ENCODE measurements at regions not wholly inside any gene's neighbourhood (a gene's known extent, or its start where the extent isn't known, plus 50 kb on each side); places are given as distances from the start of the nearest gene placed in this dataset.

DNA sequence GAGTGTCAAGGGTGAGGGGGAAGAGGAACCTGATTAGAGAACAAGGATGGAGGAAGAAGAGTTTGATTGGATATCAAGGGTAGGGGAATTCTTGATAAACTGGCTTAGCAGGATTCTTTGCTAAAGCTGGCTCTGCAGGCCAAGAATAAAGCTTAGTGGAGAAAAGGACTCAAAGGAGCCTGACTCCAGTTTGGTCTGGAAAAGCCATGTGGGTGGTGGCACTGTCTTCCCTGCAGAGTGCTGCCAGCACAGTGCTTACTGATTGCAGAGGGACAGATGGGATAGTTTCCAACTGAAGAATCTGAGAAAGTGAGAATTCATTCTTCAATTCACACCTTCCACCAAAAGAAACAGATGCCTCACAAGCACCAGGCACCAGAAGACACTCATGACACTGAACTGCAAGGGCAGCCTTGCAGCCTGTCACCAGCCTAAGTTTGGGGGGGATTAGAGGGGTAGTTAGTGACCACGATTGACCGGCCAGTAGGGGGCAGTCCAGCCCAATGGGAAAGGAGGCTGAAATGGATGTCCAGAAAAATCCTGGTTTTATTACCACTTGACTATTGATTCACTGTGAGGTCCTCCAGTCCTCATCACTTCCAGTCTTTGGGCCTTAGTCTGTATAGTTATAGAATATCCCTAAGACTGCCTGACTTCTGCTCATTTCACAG is 334.5 kb downstream of the SMAD2 start:
- DNase-seq (ENCODE audit: low spot score): no peak

DNA sequence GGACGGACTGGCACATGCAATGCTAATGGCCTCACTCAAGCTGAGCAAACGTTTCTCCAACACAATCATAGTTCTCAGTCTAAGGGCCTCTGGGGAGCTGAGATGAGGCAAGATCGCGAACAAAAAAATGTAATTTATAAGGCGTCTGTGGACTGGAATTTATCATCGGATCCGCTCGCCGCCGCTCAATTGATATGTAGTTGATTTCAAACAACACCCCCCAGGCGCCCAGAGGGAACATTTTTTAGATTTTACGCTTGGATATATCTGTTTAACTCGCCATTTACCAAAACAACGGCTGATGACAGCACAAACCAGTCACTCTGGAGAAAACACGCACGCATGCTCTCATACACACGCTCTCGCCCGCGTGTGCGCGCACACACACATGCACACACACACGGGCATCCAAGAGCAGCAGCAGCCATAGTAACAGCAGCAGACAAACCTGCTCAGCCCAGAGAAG is 335.8 kb downstream of the SMAD2 start:
- no peak for DNase-seq (ENCODE audit: low spot score)

DNA sequence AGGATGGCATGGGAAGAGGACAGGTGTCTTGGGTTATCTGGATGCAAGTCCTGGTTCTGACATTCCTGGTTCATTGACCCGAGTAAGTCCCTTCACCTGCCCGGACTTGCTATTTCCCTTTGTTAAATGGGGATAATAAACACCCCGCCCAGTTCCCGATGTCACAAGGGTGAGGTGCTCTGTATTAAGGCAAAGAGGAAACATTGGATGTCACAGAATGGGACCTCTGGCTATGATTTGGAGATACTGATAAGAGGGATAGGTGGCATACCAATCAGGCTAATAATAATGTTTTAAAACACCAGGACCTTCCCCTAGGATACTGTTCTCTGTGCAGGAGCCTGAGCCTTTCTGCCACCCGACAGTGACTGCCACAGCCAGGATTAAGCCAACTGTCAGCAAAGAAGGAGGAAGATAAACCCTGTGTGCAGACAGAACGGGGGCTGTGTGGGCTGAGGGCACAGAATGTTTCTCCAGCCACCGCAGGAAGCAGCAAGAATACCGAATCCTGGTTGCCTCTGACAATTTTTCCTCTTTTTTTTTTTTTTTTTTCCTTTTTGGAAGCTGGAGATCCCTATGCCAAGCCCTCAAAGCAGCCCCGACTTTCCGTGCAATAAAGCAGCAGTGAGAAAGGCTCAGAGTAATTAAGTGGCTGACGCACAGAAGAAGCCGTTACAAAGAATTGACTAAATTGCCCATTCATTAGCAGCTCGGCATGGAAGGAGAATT is 336.6 kb downstream of the SMAD2 start:
- DNase-seq (ENCODE audit: low spot score): no peak

DNA sequence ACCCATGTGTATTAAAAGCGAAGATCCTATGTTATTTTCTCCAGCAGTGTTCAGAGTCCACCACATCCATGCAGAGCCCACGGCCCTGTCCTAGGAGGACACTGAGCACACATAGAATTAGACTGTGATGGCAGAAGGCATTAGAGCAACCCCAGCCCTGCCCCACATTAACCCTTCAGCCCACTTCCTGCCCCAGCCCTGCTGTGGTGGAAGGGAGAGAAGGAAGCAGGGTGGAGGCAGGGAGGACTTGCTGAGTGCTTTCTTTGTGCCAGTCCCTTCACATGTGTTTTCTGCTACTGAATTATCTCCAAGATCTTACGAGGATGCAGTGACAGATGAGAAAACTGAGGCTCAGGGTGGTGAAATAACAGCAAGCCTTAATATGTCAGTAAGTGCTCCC is 339.0 kb downstream of the SMAD2 start:
- DNase-seq (ENCODE audit: low spot score): no peak

DNA sequence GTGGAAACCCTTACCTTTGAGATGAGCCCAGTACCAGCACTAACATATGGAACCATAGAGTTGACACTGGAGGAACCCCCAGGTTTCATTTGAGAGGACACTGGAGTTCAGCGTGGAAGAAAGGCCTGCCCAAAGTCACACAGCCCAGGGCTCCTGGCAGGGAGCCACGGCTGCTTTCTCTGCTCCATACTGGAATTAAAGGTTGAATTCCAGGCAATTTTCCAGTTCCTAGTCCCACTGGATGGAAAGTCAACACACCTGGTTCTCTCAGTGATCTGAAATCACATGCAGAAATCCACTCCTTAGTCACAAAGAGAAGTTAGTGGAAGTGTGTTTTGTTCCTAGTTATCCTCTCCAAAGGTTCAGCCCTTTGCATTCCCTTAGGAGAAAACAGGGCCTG is 336.1 kb upstream of the SKOR2 start:
- no peak for DNase-seq (ENCODE audit: low spot score)

DNA sequence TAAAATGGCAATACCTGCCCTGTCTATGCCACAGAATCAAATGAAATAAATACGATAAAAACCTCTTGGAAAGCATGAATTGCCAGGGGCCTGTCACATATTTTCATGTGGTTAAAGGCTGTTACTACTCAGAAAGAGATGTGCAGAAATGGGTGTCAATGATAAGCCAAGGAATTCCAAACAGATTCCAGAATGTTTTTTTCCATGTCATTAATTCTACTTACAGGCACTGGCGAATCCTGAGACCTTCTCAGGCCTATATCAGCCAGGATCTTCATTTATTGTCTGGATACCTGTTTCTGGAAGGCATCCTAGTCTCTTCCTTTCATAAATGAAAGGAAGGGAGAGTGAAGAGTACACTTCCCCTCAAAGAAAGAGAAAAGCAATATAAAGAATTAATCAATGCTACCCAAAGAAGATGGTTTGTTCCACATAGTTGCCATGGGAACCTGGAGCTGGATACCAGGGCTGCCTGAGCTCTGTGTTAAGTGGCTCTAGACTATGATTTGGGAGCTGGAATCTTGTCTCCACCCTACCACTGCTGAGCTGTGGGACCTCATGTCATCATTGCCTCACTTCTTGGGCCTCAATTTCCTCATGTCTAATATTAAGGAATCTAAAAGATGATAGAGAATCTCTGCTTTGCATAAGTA is 335.1 kb upstream of the SKOR2 start:
- no peak for DNase-seq (ENCODE audit: low spot score)

DNA sequence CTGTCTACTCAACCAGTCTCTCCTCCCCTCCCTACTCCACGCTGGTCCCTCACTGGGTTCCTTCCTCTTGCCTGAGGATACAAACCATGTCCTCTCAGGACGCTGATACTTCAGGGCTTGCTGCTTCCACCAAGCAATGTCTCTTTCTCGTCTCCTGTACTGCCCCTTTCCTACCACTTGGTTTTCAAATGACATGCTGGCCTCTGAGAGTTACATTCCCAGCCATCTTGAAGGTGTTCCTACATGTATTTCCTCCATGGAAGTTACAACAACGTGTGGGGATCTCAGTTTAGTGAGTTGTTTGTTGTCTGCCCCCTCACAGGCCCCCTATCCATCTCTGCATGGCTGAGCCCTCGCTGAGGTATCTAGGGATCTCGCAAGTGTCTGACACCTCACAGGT is 334.5 kb upstream of the SKOR2 start:
- DNase-seq (ENCODE audit: low spot score): no peak

DNA sequence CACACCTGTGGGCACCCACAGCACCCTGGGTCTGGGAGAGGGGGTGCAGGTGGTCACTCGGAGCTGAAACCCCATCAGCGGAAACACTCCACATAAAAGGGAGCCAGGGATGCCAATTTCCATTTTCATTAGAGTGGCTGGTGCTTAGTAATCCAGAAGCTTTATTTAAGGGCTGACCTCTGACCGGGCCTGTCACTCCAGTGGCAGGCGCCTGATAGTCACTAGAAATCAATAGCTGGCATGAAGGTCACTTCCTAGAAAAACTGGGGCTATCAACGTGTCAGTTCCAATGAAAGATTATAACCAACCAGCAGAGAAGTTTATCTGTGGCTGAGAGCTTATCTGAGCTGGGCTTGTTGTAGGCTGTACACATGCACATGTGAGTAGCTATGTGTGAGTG is 333.7 kb upstream of the SKOR2 start:
- no peak for DNase-seq (ENCODE audit: low spot score)

DNA sequence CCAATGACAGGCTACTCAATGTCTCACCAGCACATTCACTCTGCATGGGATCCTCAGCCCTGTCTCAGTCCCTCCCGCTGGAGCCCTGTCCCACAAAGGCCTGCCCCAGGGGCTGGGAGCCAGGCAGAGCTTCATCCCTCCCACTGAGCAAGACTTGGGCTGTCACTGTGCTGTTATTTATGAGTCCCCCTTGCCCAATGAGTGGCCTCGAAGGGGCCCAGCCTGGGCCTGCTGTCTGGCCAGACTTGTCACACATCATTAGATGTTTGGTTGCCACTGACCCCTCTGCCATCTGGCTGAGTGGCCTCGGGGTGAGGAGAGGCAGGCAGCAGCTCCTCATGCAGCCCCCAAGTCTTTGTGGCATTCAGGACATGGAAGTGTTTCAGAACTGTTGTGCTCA is 330.6 kb upstream of the SKOR2 start:
- no peak for DNase-seq (ENCODE audit: low spot score)

DNA sequence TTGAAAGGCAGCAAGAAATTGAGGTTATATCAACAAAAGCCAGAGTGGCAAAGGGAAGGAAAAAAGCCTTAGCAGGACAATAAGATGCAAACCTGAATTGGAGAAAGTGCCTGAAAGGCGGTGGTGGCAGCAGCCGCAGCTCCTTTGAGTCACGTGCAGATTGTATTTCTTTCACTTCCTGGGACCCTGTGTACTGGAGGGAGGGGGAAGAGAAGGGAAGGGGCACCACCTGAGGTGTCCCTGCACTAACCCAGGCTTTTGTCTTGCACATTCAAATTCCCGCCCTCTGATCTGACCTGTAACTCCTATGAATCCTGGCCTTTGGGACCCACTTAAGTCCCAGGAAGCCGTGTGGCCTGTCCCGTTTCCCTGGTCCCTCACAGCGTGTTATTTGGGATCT is 326.1 kb upstream of the SKOR2 start:
- DNase-seq (ENCODE audit: low spot score): no peak

DNA sequence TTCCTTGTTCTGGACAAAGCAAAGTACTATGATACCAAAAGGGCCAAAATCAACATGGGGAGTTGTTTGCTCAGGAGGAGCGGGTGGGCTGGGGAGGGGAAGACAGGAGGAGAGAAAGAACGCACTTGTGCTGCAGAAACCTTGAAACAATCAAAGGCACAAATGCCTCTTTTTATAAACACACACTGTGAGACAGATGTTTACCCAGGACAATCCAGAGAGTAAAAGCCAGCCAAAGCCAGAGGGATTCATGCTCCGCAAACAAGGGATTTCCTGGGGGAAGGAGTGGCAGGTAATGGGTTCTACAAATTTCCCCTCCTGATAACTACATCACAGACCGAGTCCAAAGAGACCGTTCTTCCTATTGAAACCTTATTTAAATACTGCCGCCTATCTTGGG is 323.5 kb upstream of the SKOR2 start:
- DNase-seq (ENCODE audit: low spot score): no peak

DNA sequence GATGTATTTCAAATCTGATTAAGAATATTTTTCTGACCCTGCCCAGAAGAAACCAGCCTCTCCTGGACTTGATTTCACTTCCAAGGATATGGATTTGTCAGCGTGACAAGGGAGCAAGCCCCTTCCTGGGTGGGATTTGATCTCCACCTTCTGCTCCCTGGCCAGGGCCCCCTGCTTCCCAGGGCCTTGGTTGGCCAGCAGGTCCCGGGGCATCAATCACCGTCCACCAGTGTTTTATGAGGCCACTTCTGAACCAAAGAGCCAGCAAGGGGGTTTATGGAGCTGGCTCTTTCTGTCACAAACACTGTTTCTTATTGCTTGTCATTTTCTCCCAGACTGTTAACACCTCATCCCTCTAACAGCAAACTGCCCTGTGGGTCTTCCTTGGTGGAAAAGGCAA is 320.5 kb upstream of the SKOR2 start:
- DNase-seq (ENCODE audit: low spot score): no peak

DNA sequence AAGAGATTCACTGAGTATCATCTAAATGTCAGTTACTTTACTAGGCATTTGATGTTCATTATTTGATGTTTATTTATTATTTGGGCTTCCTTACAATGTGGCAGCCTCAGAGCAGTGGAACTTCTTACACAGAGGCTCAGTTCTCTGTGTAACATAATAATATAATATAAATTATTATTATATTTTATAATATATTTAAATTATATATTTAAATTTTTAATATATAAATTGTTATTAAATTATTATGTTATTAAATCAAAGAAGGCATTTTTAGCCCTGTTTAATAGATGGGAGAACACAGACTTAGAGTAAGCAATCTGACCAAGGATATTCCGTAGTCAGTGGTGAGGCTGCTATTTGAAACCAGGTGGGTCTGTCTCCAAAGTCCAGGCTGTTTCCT is 315.3 kb upstream of the SKOR2 start:
- no peak for DNase-seq (ENCODE audit: low spot score)

DNA sequence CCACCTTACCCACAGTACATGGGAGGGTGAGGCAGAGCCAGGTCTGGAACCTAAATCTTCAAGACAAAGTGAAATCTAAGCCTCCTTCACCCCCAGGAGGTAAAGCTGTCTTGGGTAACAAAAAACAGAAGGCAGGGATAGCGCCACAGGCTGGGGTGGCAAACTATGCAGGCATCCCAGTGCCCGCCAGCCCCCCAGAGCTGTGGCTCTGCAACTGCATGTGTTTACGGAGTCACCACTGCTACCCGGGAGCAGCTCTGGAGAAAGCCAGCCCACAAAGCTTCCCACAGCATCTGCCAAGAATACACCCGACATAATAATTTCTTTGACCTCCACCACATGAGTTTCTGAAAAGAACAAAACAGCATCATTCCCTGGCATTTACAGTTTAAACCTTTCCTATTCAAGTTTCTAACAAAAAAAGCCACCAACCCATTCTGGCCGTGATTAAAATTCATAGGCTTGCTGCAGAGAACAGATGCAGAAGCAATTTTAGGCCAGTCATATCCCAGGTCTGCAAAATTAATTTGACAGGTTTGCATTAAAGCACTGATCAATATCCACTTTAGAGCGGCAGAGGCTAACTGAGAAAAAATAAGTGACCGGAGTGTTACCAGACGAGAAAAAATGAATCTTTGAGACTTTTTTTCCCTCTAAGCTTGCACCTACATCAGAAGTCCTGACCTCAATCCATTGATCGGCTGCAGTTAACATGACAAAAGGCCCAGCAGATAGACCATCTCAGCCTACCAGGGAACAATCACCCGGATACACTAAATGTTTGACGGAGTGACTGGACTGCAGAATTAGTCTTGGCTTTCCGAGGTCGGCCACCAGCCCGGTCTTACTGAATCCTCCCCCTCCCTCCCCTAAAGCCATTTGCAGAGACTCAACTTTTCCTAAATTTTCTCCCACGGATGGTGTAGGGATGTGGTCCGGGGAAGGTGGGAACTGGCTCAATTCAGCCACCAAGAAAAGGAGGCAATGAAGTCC is 309.6 kb upstream of the SKOR2 start:
- no peak for DNase-seq (ENCODE audit: low spot score)

DNA sequence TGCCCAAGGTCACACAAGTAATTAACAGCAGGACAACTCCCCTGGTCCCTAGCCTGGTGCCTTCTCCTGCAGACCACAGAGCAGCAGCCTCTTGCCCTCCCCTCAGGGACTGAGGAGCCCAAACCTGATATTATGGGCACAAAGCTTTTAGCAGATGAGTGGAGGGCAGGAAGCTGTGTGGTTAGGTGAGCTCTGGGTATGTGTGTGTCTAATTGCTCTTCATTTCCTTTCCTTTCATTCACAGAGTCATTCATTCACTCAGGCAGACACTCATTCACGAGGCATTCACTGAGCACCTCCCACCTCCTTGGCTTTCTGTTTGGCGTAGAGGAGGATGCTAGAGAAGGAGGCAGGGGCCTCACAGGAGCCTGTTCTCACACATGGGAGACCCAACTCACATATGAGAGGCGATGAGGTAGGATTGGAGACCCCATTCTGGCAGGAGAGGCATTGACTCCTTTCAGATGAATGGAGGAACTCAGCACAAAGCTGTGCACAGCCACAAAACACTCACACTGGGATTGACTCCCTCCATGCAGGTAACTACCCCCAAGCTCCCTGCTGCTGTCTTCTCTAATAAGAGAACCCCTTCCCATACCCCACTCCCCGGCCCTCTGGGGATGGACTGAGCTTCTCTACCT is 306.8 kb upstream of the SKOR2 start:
- DNase-seq (ENCODE audit: low spot score): no peak

DNA sequence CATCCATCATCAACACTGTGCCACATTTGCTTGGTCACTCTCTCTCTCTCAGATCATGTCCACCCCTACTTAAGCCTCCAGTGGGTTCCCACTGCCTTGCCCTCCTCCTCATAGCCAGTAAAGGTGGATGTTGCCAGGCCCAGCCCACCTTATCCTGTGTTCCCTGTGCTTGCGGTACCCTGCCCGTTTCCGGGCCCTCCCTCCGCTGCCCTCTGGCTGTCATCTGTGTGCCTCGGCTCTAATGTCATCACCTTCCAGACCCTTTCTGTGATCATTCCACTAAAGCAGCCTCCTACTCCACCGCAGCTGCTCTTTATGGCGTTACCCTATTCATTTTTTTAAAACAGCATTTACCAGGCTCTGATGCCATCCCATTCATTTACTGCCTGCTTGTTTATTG is 305.7 kb upstream of the SKOR2 start:
- DNase-seq (ENCODE audit: low spot score): no peak

DNA sequence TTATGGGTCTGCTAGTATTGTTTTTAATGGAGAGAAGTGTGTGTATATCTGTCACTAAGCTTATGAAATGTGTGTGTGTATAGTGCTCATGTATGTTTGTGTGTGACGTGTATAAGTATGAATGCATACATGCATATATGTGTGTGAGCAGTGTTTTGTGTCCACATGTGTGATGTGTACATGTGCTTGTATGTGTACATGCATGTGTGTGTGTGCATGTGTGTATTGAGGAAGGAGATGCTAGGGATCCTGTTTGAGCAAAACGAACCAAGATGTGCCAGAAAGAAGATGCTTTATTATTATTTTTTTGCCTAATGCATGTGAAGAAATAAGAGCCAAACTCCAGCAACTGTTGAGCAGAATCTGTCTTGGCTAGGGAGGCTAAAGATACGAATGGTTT is 301.3 kb upstream of the SKOR2 start:
- no peak for DNase-seq (ENCODE audit: low spot score)

DNA sequence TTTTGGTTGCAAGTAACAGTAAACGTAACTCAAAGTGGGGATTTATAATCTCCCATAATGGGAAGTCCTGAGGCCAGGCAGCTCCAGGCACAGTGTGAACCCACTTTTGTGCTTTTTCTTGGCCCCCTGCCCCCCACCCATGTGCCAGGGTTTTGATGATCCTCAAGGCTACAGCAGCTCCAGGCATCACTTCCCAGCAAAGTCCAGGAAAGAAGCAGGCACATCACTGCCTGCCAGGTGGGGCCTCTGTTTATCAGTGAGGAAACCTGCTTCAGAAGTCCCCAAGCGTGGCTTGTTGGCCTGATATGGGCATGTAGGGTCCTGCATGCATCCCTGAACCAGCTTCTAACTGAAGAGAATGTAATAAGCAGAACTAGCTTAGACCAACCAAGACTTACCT is 299.2 kb upstream of the SKOR2 start:
- DNase-seq (ENCODE audit: low spot score): no peak

DNA sequence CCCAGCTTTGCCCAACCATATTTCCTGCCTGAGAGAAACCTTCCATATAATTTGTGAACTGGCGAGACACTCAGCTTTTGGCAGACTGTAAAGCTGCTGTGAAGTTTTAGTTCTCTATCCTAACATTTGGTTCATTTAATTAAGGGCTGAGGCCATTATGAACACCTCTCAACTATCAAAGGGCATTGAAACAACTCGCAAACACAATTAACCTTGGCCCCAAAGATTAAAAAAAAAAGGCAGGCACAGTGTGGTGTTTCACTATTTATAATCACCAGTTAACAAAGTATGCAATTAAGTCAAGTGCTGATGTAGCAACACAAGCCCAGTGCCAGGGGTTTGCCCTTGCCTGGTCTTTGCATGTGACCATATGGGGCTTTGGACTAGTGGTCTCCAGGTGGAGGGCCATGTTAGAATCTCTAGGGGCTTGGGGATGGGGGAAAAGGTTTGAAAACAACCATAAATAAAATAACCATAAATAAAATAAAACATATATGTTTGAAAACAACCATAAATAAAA is 297.6 kb upstream of the SKOR2 start:
- DNase-seq (ENCODE audit: low spot score): no peak

DNA sequence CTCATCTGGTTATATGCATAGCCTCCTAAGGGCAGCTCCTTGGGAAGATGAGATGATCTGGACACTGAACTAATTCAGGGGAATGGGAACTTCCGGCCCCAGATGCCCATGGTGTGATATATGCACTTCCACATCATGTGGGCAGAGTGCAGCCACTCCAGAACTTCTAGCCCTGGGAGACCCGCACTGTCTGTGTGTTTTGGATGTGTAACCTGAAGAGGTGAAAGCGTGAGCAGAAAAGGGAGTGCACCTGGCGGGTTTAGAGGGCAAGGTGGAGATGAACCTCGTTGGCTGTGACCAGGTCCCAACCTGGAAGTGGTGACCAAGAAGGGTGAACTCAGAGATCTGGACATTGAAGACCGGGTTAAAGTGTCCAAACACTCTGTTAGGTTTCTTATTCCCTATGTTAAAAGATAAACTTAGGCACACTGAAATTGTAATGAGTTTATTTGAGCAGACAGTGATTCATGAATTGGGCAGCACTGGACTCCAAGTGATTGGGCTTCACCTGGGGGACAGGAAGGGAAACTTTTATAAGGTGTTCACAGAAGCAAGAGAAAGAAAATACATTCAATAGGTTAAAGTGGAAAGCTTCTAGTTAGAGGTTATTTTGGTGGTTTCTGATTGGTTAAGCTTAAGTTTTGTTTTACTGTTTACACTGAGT is 296.2 kb upstream of the SKOR2 start:
- DNase-seq (ENCODE audit: low spot score): no peak

DNA sequence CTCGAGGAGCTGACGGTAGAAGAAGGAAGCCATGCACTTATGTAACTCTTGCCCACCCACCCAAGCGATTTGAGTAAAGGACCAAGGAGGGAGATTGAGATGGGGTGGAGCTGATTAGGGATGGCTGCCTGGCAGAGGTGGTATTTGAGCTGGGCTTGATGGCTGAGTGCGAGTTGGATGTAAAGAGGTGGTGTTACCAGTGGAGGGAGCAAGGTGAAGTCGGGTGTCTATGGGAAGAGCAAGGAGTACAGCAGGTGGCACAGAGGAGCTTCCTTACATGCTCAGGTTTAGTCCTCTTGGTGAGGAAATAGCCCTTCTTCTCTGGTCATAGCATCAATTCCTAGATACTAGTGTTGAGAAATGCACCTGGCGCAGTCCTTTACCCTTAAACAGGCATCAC is 294.2 kb upstream of the SKOR2 start:
- no peak for DNase-seq (ENCODE audit: low spot score)
